GM21381 (cell line): ENCODE measurements at regions not wholly inside any gene's neighbourhood (a gene's known extent, or its start where the extent isn't known, plus 50 kb on each side); places are given as distances from the start of the nearest gene placed in this dataset.

Experiments used
- ATAC-seq: cut with Tn5 transposase; IDR thresholded peaks from one replicate; pipeline ENCODE4 v1.9.1; 2021; ENCODE audit warnings: mild to moderate bottlenecking, moderate library complexity; ENCODE audit not compliant: unreplicated experiment

DNA sequence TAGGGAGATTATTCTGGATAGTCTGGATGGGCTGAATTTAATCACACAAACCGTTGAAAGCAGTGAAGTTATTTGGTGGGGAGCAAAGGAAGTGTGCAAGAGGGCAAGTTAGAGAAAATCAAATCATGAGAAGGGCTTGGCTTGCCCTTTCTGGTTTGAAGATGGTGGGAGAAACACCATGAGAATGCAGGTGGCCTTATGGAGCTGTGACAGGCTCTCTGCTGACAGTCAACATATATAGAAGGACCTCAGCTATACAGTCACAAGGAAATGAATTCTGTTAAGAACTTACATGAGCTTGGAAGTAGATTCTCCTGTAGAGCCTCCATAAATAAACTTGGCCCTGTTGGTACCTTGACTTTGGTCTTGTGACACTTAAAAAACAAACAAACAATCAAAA lies 72.3 kb downstream of the GMNC start:
- no peak for ATAC-seq

DNA sequence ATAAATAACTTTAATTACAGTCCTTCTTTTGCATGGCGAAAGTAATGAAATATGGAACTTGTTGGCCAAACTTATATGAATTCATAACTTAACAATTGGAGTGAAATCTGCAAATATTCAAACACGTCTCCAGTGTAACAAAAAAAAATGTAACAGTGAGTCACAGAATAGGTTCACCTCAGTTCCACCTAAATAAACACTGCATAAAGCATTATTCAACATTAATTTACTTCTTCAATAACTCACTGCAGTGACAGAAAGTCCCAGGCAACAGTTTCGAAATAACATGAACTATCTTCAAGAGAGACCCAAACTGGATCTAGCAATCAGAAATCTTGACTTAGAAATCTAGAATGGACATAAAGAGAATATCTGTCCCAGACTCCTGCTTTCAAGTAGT lies 75.6 kb downstream of the GMNC start:
- no peak for ATAC-seq

DNA sequence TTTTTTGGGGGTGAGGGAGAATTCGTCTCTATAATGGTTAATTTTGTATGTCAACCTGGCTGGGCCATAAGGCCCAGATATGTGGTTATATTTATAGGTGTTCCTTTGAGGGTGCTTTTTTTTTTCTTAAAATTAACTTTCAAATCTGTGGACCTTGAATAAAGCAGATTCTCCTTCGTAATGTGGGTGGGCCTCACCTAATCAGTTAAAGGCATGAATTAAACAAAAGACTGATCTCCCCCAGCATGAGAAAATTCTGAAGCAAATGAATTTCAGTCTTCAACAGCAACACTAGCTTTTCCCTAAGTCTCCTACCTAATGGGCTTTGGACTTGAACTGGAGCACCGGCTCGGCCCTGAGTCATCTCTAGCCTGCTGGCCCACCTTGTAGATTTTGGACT lies 77.4 kb downstream of the GMNC start:
- no peak for ATAC-seq

DNA sequence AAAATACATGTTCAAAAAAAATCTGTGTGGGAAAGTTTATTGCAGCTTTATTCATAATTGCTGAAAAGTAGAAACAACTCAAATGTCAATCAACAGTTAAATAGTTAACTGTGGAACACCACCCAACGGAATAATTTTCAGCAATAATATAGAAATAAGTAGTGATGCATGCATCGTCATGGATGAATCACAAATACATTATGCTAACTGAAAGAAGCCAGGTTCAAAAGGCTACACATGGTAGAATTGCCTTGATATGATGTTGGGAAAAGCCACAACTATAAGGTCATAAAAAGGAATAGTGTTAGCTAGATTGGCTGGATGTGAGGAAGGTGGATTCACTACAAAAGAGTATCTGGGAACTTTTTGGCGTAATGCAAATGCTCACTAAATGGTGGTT lies 82.0 kb downstream of the GMNC start:
- no peak for ATAC-seq

DNA sequence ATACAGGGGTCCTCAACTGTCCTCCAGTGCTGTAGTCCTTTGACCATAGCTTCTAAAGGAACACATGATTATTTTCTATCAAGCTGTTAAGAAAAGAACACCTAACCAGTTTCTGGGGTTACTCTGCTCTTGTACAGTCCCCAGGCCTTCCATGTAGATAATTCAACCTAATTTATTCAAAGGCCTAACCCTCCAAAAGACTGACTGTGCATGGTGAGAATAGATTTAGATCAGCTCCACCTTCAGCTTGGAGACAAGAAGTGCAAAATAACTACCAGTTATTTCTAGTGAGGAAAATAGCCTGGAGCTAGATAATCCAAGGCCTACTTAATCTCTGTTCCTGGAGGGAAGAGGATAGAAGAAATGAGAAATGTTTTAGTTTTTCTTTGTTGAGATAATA lies 87.9 kb downstream of the GMNC start:
- ATAC-seq = no peak

DNA sequence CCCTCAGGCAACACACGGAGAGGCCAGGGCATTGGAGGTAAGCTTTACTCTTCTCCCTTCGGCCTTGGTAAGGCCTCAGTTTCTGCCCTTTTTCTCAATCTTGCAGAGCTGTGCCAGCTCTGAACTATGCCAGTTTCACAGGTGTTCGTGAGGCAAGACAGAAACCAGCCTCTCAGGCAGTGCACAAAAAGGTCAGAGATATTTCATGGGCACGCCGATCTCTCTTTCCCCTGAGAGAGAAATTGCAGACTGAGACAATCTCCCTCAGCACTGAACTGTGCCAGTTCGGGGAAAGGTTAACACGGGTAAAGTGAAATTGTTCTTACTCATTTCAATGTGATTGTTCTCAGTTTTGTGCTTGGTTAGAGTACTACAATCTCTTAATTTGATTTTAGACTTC lies 88.5 kb downstream of the GMNC start:
- no peak for ATAC-seq

DNA sequence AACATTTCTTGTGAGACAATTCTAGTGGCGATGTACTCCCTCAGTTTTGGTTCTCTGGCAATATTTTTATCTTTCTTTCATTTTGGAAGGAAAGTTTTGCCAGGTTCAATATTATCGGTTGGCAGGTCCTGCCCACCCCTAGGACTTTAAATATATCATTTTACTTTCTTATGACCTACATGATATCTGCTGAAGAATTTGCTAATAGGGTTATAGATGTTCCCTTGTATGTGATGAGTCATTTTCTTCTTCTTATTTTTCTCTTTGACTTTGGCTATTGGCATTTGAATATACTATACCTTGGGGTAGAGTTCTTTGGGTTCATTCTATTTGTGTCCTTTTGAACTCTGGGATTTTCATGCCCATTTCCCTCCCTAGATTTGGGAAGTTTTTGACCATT lies 89.7 kb downstream of the GMNC start:
- ATAC-seq = no peak

DNA sequence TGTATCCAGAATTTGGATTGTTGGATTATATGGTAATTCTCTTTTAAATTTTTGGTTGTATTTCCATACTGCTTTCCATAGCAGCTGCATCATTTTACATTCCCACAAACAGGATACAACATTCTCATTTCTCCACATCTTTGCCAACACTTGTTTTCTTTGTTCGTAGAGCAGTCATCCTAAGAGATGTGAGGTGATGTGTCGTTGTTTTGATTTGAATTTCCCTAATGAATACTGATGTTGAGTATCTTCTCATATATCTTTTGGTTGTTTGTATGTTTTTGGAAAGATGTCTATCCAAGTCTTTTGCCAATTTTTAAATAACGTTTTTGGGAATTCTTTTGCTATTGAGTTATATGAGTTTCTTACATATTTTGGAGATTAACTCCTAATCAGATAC lies 93.6 kb downstream of the GMNC start:
- no peak for ATAC-seq

DNA sequence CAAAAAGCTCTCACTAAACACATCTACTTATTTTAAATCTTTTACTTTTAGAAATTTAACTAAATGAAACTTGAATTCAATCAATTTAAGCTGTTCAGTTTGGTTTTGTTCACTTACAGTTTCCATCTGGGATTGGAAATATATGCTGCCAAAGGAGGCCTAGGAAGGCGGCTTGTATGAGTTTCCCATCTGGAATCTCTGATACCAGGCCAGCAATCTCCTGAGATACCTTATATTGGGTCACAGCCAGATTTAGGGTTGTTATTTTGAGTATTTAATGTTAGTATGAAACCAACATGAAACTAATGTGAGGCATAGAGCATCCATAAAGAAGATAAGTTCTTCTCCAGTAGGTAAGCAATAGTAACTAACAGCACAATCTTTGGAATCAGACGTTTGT lies 94.6 kb downstream of the GMNC start:
- no peak for ATAC-seq

DNA sequence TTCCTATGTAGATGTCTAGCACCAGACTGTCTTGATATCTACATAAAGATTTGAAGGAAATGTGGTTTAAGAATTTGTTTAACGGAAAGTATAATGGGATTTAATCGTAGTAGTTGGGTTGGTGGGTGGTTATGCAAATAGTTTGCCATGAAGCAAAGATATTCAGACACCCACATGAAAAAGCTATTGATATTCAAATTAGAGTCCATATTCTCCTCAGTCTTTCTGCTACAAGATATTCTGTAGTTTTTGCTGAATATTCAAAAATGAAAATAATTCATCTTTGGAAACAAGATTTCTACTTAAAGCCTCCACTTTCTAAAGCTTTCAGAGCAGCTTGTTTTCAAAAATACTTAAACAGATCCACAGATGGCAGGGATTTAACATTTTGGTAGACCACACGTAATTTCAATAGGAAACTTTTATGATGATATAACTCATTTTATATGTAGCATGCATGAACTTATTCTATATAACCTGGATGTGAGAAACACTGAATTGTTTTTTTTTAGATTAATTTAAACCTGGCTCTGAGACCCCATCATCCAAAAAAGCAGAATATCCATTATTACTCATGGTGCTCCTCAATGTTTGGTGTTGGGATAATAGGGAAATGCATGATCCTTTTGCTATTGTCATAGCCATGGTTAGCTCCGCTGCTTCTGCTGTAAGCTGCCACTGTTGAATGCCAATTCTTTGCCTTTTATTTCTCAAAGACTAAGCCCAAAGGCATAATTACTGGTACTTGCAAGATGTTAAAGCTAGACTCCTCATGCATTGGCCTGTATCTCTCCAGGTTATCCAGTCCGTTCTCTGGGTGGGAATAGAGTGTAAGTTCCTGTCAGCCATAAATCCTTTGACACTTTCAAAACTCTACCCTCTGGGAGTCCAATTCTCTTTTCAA lies 98.0 kb downstream of the GMNC start:
- no peak for ATAC-seq

DNA sequence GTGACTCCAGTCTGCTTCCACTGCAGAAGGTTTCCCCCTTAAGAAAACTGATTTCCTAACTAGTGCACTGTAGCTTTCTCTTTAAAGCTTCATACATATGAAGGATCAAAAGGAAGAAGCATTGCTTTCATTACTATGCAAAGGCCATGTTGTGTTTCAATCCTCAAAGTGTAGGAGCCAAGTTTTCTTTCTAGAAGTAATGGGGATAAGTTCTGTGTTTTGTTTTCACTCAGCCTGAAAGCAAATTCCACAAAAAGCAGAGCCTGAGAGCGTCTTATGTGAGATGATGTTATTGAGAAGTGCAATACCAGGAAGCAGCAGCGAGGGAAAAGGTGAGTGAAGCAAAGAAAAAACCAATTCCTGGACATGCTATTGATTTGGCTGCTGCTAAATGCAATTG lies 99.7 kb downstream of the GMNC start:
- ATAC-seq = no peak

DNA sequence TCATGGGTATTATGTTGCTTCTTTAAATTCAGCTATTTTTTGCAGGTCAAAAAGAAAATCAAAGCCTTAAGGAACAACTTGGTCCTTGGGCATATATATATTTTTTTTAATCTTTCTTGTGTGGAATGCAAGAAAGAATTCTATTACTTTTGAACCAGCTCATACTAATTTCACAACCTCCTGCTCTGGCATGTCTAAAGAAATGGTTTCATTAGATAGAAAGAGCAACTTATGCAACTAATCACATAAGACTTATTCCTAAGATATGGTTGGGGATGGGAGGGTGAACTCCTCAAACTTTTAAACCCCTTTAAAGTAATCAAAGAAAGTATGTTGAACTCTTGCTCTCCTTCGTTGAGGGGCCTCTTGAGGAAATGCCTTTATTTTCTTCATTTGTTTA lies 114.9 kb downstream of the GMNC start:
- no peak for ATAC-seq

DNA sequence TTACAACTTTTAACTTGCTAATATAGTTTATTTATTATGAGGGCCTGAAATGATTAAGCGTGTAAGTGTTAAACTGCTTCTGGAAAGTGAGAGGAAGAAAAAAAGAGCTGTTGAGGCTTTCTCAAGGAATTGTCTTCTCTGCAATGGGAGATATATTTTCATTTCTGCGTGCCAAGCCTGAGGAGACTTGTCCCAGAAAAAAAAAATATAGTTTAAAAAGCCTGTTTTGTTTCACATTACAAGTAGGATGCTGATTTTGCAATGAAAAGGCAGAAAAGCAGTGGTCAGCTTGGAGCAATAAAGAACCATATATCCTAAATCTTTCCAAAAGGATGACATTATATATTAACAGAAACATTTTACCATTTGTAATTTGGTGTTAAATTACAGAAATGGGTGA lies 115.5 kb downstream of the GMNC start:
- ATAC-seq = no peak

DNA sequence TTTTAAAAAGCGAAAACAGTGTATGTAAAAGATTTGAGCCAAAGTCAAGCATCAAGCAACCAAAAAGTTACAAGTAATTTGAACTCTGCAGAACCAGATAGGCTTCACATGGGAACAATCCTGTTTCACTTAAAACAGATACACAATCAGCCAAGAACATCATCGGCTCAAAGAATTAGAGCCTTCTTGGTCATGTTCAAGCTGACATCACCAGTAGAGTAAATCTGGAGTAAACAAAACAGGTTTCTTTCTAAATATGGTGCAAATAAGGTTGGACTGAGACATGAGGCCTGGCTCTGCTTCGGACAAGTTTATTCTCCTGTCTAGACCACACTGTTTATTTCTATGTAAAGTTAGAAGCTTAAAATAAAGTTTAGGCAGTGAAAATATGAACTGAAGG lies 116.0 kb downstream of the GMNC start:
- no peak for ATAC-seq

DNA sequence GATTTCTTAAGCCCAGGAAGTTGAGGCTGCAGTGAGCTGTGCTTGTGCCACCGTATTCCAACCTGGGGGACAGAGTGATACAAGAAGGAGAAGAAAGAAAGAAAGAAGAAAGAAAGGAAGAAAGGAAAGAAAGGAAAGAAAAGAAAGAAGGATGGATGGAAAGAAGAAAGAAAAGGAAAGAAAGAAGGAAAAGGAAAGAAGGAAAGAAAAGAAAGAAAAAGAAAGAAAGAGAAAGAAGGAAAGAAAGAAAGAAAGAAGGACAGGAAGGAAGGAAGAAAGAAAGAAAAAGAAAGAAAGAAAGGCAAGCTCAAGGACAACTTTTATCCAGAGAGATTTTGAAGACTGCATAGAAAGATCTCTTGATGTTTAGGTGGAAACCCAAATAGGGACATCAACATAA lies 120.7 kb downstream of the GMNC start:
- ATAC-seq = no peak

DNA sequence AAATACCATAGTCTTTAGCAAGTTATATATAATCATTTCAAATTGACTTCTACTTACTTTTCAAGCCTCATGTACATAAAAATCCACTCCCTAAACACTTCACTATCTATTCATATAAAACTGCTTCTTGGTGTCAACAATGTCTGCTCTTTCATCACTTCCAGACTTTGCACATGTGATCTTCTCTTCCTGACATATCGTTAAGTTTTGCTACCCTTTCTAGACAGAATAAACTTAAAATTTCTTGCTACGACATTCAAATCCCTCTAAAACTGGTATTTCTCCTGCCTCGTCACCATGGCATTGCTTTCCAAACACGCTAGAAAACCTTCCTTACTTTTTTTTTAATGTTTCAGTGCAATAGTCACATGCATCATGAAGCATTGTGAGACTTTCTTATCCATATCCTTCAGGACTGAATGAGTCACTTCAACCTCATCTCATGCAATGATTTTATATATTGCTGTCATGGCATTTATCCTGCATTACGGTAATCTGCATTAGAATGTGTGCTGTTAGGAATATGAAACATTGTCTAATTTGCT lies 122.8 kb downstream of the GMNC start:
- ATAC-seq = no peak

DNA sequence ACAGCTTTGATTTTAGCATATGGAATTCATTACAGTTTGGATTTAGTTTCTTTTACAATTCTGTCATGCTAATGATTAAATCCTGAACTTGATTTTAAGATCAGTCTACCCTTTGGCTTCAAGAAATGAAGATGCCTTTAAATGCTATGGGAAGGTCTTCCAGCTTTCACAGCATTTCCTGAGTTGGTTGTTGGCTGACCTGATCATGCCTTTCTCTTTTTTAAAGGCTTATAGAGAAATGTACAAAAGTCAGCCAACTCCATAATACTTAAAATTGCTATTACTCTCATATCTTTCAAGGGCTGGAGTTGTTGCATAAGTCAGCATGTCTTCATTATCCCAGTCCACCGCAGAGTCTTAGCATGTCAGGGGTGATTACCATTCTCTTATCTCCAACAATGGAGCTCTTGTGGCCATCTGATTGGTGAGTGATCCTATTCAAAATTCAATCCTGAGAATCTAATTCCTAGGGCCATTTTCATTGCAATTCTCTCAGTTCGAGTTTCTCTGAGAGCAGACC lies 123.8 kb downstream of the GMNC start:
- ATAC-seq = no peak

DNA sequence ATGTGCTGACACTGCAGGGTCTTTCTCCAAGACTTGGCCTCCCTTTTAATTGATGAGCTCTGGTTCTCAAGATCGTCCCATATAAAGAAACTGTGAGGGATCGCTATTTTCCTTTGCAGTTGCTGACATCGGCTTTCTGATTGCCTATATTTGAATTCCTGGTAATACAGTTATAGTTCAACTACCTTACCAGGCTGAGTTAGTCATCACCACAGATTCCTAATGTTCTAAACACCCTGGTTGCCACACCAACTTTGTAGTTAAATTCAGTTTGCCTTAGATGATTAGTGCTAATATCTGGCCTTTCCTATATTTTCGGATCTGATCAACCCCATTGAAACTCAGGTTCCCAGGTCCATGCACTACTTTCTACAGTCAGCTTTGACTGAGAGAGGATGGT lies 125.0 kb downstream of the GMNC start:
- ATAC-seq = no peak

DNA sequence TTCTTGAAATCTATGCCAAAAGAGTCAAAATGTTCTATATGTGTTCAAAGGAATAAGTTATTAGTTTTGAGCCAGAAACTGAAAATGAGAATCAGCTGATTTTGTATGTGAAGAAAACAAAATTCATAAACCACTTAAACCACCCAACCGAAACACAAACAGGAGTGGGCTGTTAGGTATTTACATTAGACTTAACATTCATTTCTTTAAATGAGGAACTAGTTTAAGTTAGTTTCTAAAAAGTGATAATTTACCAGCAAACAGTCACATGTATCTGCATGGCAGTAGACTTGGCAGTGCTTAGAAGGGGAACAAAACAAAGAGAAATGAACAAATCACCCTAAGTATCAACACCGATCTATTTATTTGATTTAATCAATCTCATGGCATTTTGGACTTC lies 128.0 kb downstream of the GMNC start:
- no peak for ATAC-seq

DNA sequence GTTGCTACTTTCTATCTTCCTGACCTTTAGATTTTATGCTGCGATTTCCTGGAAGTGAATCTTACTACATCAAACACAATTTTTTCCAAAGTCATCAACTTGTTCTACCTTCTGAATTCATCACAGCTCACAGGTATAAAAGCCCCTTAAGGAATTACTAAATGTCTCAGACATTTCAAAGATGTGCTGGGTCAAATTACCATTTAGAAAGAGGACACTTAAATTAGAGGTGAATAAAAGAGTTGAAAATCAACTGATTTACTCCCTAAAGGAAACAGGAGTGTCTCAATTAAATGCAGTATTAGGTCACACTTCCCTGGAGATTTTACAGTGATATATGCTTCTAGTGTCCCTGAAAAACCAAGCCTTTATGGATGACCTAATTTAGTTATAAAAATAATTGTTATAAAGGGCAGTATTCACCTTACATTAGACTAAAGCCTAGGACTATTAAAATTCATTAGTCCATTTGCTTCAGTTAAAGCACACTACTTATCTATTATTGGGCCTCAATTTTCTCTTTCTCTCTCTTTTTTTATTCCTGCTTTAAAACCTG lies 128.8 kb downstream of the GMNC start:
- ATAC-seq = no peak

DNA sequence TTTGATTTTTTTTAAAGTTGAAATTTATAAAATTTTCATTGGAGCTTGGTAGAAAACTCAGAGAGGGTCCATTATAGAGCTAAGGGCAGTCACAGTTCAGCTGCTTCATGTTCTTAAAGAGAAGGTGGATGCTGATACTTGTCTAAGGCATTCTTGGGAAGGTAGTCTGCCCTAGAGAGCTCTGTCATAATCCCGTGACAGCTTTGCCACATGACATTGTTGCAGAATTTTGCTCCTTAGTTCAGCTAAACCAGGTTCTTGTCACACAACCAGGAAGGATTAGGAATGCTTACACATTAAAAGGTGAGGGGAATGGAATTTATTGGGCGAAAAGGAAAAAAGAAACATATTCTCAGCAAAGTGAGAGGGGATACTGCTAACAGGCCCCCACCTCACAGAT lies 130.9 kb downstream of the GMNC start:
- no peak for ATAC-seq

DNA sequence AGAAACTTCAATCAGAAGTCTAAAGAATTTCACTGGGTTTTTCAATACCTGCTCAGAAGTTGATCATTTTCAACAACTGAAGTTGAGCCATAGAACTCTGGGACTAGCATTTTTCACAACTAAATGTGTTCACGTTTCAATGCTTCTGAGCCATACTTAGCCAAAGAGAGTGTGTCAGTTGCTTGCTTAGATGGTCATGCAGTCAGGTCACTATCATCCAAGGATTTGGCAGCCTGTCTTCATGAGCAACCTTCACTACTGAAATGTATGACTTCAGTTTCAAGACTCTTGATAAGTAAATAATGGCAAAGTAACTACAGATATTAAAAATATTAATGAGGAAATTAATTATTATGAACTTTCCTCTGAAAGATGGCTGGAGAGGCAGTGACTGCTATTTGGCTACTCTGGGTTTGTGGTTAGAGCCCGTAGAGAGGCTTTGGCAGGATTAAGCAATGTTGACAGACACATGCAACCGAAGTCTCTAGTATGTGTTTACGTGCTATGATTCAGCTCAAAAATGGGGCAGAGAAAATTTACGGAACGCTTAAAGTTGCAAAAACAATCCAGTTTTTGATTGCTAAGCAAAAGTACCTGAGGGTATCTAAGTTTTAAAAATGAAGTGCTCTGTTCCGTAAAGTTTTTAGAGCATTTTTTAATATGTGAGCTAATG lies 133.8 kb downstream of the GMNC start:
- ATAC-seq = no peak
